ENCODE measurements at regions not wholly inside any gene's neighbourhood (a gene's known extent, or its start where the extent isn't known, plus 50 kb on each side); places are given as distances from the start of the nearest gene placed in this dataset.
"Not testable (repeated sequence)": the region's sequence is repeated elsewhere in the genome, so short reads cannot be mapped to it uniquely, and the experiment has no call there.

- no peak for DNase-seq (ENCODE audit: low read depth, low spot score)
Measured at GRCh38 chr6:159525445-159526025, 167.5 kb downstream of the SOD2 start.

DNA sequence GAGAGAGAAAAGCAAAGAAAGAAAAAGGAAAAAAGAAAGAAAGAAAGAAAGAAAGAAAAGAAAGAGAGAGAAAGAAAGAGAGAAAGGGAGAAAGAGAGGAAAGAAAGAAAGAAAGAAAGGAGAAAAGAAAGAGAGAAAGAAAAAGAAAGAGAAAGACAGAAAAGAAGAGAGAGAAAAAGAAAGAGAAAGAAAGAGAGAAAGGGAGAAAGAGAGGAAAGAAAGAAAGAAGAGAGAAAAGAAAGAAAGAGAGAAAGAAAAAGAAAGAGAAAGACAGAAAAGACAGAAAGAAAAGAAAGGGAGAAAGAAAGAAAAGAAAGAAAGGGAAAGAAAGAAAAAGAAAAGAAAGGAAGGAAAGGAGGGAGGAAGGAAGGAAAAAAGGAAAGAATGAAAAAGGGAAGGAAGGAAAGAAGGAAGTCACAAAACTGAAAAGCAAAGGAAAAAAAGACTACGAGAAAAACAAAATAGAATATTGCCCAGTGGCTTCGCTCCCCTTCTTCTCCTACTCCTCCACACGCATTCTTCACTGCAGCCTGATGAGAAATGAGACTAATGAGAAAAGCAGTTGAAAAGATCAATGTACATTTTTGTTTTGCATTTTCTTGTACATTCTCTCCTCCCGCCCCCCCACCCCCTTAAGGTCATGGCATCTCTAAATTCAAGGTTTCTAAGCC lies 170.0 kb downstream of the SOD2 start:
- DNase-seq (ENCODE audit: low read depth, low spot score): no peak

- no peak for DNase-seq (ENCODE audit: low read depth, low spot score)
Measured at GRCh38 chr6:159521962-159522361, 171.1 kb downstream of the SOD2 start.

- DNase-seq (ENCODE audit: low read depth, low spot score): no peak
Measured at GRCh38 chr6:159520002-159520401, 173.0 kb downstream of the SOD2 start.

- DNase-seq (ENCODE audit: low read depth, low spot score): not testable (repeated sequence)
Measured at GRCh38 chr6:159515811-159516210, 177.2 kb downstream of the SOD2 start.

- DNase-seq (ENCODE audit: low read depth, low spot score): peak; percentile 61
Measured at GRCh38 chr6:159513914-159514313, 179.1 kb downstream of the SOD2 start.

DNA sequence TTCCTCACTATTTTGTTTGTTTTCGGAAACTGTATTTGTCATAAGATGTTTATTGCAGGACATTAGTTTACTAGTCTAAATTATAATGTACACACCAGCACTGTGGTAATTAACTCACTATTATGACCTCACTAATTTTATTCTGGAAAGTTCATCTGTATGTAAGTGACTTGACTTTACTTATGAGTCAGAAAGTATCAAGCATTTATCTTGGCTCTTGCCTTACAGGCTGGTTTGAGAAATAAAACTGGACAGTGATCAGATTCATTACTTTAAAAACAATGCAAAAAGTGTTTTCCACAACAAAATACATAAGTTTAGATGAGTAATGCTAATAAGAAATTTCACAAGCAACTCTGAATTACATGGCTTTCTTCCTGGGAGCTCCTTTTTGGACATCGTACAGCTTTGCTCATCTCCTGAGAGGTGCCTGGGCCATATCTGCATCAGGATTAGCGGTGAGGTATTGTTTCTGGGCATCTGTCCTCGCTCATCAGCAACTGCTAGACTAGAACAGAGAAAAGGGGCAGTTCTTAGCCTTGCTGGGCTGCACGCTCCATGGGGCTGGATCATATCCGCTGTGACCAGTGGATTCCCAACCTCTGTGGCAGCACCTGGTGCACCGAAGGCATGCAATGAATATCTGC lies 179.8 kb downstream of the SOD2 start:
- no peak for DNase-seq (ENCODE audit: low read depth, low spot score)

GRCh38 chr6:159512571-159512970 lies 180.5 kb downstream of the SOD2 start:
- no peak for DNase-seq (ENCODE audit: low read depth, low spot score)

GRCh38 chr6:159512104-159512503 lies 180.9 kb downstream of the SOD2 start:
- no peak for DNase-seq (ENCODE audit: low read depth, low spot score)

- no peak for DNase-seq (ENCODE audit: low read depth, low spot score)
Measured at GRCh38 chr6:159510141-159510540, 182.9 kb downstream of the SOD2 start.

DNA sequence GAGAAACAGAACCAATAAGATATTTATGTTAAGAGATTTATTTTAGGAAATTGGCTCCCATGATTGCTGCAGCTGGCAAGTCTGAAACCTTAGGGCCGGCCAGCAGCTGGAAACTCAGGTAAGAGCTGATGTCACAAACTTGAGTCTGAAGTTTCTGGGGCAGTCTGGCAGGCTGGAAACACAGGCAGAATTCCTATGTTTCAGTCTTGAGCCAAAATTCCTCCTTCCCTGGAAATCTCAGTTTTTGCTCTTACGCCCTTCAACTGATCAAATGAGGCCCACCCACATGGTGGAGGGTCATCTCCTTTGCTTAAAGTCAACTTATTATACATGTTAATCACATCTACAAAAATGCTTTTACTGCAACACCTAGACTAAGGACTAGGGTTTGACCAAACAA lies 184.1 kb downstream of the SOD2 start:
- DNase-seq (ENCODE audit: low read depth, low spot score): no peak

GRCh38 chr6:159506048-159506447 lies 187.0 kb downstream of the SOD2 start:
- no peak for DNase-seq (ENCODE audit: low read depth, low spot score)

DNA sequence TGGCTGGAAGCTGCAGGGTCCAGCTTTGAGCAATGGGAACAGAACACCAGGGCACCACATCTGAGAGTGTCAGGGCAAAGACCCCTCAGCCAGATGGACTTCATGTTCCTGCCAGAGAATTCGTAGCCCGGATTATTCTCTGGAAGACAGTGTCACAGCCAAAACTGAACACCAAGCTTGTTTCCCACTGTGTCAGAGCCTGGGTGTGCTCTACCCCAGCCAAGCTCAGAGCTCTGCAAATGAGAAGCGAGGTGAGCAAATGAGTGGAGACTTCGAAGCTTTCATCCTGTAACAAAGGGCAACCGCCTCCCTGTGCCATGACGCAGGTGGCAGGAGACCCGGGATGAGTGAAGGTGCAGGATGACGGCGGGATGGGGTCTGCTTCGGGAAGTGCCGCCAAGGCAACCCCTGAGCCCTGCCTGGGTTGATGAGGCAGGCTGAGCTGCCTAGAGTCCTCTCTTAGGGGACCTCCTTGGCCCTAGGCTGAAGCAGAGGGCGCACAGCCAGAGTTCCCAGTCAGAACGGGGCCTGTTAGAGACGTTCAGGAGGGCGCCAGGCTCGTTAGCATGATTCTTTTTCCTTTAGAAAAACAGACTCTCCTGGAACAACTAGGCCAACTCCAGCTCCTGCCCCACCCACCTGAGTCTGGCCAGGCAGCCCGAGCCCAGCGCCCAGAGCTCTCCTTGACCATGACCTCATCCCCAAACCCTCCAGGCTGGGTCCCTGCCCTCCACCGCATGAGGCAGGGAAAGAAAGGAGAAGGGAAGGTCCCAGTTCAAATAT lies 187.7 kb downstream of the SOD2 start:
- DNase-seq (ENCODE audit: low read depth, low spot score): peak; percentile 4

GRCh38 chr6:159501558-159501957 lies 191.5 kb downstream of the SOD2 start:
- no peak for DNase-seq (ENCODE audit: low read depth, low spot score)

DNA sequence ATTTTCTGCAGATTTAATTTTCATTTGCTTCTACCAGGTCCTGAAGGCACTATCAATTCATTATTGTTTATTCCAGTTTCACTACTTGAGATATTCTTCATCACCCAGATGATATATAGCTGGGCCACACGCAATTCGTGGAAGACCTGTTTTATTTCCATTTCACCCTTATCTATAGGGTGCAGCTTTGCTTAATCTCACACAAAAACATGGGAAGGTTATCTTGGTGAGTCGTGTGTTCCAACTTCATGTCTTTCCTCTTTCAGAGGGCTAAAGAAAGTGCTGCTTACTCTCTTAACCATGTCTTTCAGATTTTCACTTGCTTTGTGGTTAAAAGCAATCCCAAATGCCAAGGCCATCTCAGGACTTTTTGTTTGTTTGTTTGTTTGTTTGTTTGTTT lies 194.0 kb downstream of the SOD2 start:
- DNase-seq (ENCODE audit: low read depth, low spot score): no peak

DNA sequence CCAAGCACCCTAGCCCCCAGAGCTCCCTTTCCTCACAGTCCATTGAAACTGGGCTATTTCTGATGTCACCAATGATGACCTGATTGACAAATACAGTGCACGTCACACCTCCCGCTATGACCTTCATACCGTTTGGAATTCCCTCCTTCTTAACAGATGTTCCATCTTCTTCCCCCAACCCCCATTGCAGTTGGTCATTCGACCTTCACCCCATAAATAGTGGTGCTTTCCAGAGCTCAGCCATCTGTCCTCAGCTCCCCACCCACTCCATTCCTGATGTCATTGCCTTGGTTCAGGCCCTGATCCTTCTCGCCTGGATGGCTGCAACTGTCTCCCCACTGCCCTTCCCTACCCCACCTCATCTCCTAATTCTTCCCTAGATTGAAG lies 198.5 kb downstream of the SOD2 start:
- no peak for DNase-seq (ENCODE audit: low read depth, low spot score)

GRCh38 chr6:159493898-159494585 lies 199.0 kb downstream of the SOD2 start:
- no peak for DNase-seq (ENCODE audit: low read depth, low spot score)

DNA sequence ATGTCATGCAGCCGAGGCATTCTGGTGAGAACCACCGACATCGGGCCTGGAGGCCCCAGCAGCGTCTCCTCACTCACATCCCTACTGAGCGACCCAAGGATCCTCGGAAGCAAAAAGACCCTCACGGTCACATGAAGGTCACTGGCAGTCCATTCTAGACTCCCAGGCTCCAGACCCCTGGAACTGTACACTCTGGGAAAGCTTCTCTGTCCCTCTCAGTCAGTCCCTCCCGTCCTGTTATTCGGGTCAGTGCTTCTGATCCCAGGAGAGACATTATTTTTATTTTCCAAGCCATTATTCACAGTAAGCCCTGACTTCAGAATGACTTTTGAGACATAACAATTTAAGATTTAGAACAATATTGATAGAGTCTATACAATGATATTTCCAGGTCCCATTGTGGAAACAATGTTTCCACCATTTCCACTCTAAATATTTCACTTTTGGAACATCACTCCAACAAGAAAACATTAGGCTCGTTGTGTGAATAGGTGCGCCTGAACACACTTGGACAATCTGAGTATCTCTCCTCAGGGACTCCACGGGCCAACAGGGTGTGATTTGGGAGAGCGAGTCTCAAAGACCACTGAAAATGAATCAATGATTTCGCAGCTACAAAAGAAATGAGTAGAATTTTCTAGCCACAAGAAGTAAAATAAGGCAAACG lies 199.7 kb downstream of the SOD2 start:
- DNase-seq (ENCODE audit: low read depth, low spot score): no peak

GRCh38 chr6:159490298-159490937 lies 202.6 kb downstream of the SOD2 start:
- no peak for DNase-seq (ENCODE audit: low read depth, low spot score)

DNA sequence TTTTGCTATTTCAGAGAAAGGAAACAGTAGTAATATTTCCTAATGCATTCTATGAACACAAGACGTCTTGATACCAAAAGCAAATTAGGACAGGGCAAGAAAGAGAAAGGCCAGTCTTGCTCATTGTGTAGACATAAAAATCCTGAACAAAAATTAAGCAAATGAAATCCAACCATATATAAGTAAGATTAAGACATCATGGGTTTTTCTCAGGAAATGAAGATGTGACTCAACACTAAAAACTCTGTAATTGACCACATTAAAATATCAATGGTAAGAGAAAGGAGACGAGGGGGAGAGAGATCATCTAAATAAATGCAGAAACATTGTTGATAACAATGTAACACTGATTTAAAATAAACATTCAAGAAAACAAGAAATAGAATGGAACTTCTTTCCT lies 205.4 kb downstream of the SOD2 start:
- no peak for DNase-seq (ENCODE audit: low read depth, low spot score)

DNA sequence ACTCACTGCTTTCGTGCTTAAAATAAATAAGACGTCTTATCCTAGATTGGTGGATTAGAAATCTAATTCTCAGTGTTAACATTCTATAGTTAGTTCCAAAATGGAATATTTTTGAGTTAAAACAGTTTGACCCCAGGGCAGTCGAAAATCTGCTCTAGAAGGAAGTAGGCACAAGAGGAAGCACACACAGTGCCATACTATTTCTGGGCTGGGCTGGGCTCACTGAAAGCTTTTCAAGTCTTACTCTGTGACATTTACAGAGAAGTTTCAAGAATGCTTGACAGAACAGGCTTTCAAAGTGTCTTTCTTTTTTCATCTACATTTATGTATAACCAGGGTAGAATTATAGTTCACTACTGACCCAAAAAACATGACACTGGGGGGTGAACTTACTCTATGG lies 209.8 kb downstream of the SOD2 start:
- no peak for DNase-seq (ENCODE audit: low read depth, low spot score)
